ENCODE measurements at regions not wholly inside any gene's neighbourhood (a gene's known extent, or its start where the extent isn't known, plus 50 kb on each side); places are given as distances from the start of the nearest gene placed in this dataset.

GRCh38 chrX:42398967-42399631, 378.9 kb downstream of the PPP1R2C start:
- no peak for TF ChIP-seq CTCF (IDR thresholded peaks at IDR 0.05; ENCODE audit: borderline replicate concordance, extremely low read depth, low read length, poor library complexity, severe bottlenecking)
- TF ChIP-seq EZH2 (IDR thresholded peaks at IDR 0.05; ENCODE audit: borderline replicate concordance, low read depth, low read length, severe bottlenecking): no peak
- ATAC-seq (ENCODE audit: insufficient read depth, low read depth): peak; percentile 64
- no peaks in the 10 kb centered on the region for H3K79me2 ChIP-seq (ENCODE audit: insufficient read depth, low read length)
- H2AFZ ChIP-seq (ENCODE audit: low read depth, low read length): peak overlapping the region; percentile 66
- no peaks in the 10 kb centered on the region for H3K27me3 ChIP-seq (ENCODE audit: insufficient read depth, low read length, poor library complexity)
- peak overlapping the region; percentile 62 for H3K4me2 ChIP-seq (ENCODE audit: insufficient read depth, low read length)
- peaks cover 31% of the 10 kb centered on the region for H3K4me1 ChIP-seq (ENCODE audit: insufficient read depth, low read length)
- peak overlapping the region; percentile 55 for H3K9ac ChIP-seq (ENCODE audit: low read depth, low read length)
- H3K9me3 ChIP-seq (ENCODE audit: insufficient read depth, low read length, severe bottlenecking): no peaks in the 10 kb centered on the region
- DNase-seq: peak; percentile 47
- no peaks in the 10 kb centered on the region for H3K36me3 ChIP-seq (ENCODE audit: insufficient read depth, low read length)
- H3K27ac ChIP-seq (ENCODE audit: low read length): peak overlapping the region; percentile 90
- H4K20me1 ChIP-seq (ENCODE audit: insufficient read depth, low read length): no peaks in the 10 kb centered on the region
- H3K4me3 ChIP-seq (ENCODE audit: low read depth in 1 of 2, low read length in 2 of 2): peak overlapping the region in 1 of 2 experiments; percentile 38; a peak in 2 of 4 replicates

- Histone ChIP-seq H3K27ac (ENCODE audit: low read length) (no peak overlapping the region), H3K9me3 (ENCODE audit: insufficient read depth, low read length, severe bottlenecking) (no peaks in the 10 kb centered on the region), H2AFZ (ENCODE audit: low read depth, low read length) (no peak overlapping the region), H3K4me3 (ENCODE audit: low read depth in 1 of 2, low read length in 2 of 2) (no peak overlapping the region), H3K9ac (ENCODE audit: low read depth, low read length) (no peak overlapping the region), H3K4me1 (ENCODE audit: insufficient read depth, low read length) (peaks cover 47% of the 10 kb centered on the region), H3K27me3 (ENCODE audit: insufficient read depth, low read length, poor library complexity) (no peaks in the 10 kb centered on the region), H4K20me1 (ENCODE audit: insufficient read depth, low read length) (no peaks in the 10 kb centered on the region), H3K36me3 (ENCODE audit: insufficient read depth, low read length) (no peaks in the 10 kb centered on the region), H3K79me2 (ENCODE audit: insufficient read depth, low read length) (no peaks in the 10 kb centered on the region), H3K4me2 (ENCODE audit: insufficient read depth, low read length) (no peak overlapping the region)
- TF ChIP-seq EZH2 (IDR thresholded peaks at IDR 0.05; ENCODE audit: borderline replicate concordance, low read depth, low read length, severe bottlenecking) (no peak), CTCF (IDR thresholded peaks at IDR 0.05; ENCODE audit: borderline replicate concordance, extremely low read depth, low read length, poor library complexity, severe bottlenecking) (no peak)
- no peak for DNase-seq
- no peak for ATAC-seq (ENCODE audit: insufficient read depth, low read depth)
Measured at GRCh38 chrX:42396136-42396535, 381.8 kb downstream of the PPP1R2C start.

- H3K4me1 ChIP-seq (ENCODE audit: insufficient read depth, low read length): peaks cover 16% of the 10 kb centered on the region
- no peaks in the 10 kb centered on the region for H3K79me2 ChIP-seq (ENCODE audit: insufficient read depth, low read length)
- DNase-seq (no peak), ATAC-seq (ENCODE audit: insufficient read depth, low read depth) (peak; percentile 78; the same call in 2 of the 3 replicates)
- no peaks in the 10 kb centered on the region for H4K20me1 ChIP-seq (ENCODE audit: insufficient read depth, low read length)
- H3K36me3 ChIP-seq (ENCODE audit: insufficient read depth, low read length): no peaks in the 10 kb centered on the region
- H3K4me3 ChIP-seq (ENCODE audit: low read depth in 1 of 2, low read length in 2 of 2): no peak overlapping the region
- H3K9ac ChIP-seq (ENCODE audit: low read depth, low read length): no peak overlapping the region
- no peaks in the 10 kb centered on the region for H3K27me3 ChIP-seq (ENCODE audit: insufficient read depth, low read length, poor library complexity)
- H2AFZ ChIP-seq (ENCODE audit: low read depth, low read length): no peak overlapping the region
- TF ChIP-seq CTCF (IDR thresholded peaks at IDR 0.05; ENCODE audit: borderline replicate concordance, extremely low read depth, low read length, poor library complexity, severe bottlenecking): no peak
- TF ChIP-seq EZH2 (IDR thresholded peaks at IDR 0.05; ENCODE audit: borderline replicate concordance, low read depth, low read length, severe bottlenecking): no peak
- H3K9me3 ChIP-seq (ENCODE audit: insufficient read depth, low read length, severe bottlenecking): no peaks in the 10 kb centered on the region
- H3K27ac ChIP-seq (ENCODE audit: low read length): peak overlapping the region; percentile 62; the same call in 1 of the 2 replicates
- H3K4me2 ChIP-seq (ENCODE audit: insufficient read depth, low read length): no peak overlapping the region
Measured at GRCh38 chrX:42392846-42393245, 385.1 kb downstream of the PPP1R2C start.
